HG03103 (cell line): ENCODE measurements at regions not wholly inside any gene's neighbourhood (a gene's known extent, or its start where the extent isn't known, plus 50 kb on each side); places are given as distances from the start of the nearest gene placed in this dataset.
"Not testable (repeated sequence)": the region's sequence is repeated elsewhere in the genome, so short reads cannot be mapped to it uniquely, and the experiment has no call there.

Experiments
- ATAC-seq: cut with Tn5 transposase; IDR thresholded peaks from one replicate; pipeline ENCODE4 v1.9.1; 2021; ENCODE audit warnings: low read depth; ENCODE audit not compliant: unreplicated experiment

- ATAC-seq, result no peak
These were observed 154.5 kb downstream of the PHLDA1 start for GRCh38 chr12:75876832-75877762.

- no peak for ATAC-seq
These were observed 157.1 kb downstream of the PHLDA1 start for GRCh38 chr12:75874441-75874840.

- ATAC-seq, result no peak
These were observed 158.8 kb downstream of the PHLDA1 start for GRCh38 chr12:75872762-75873161.

- no peak for ATAC-seq
These were observed 160.7 kb downstream of the PHLDA1 start for GRCh38 chr12:75870878-75871277.

GRCh38 chr12:75868501-75868900 is 163.1 kb downstream of the PHLDA1 start:
- ATAC-seq, result no peak

- no peak for ATAC-seq
These were observed 166.3 kb downstream of the PHLDA1 start for GRCh38 chr12:75865315-75865714.

GRCh38 chr12:75864161-75864560 is 167.4 kb downstream of the PHLDA1 start:
- no peak for ATAC-seq

- ATAC-seq, result no peak
These were observed 168.0 kb downstream of the PHLDA1 start for GRCh38 chr12:75863533-75863932.

- no peak for ATAC-seq
These were observed 168.7 kb downstream of the PHLDA1 start for GRCh38 chr12:75862692-75863471.

- no peak for ATAC-seq
These were observed 171.7 kb downstream of the PHLDA1 start for GRCh38 chr12:75859868-75860267.

GRCh38 chr12:75856235-75856634 is 175.3 kb downstream of the PHLDA1 start:
- no peak for ATAC-seq

GRCh38 chr12:75855360-75855759 is 176.2 kb downstream of the PHLDA1 start:
- ATAC-seq, result no peak

- ATAC-seq, result no peak
These were observed 176.8 kb downstream of the PHLDA1 start for GRCh38 chr12:75854681-75855309.

- not testable (repeated sequence) for ATAC-seq
These were observed 177.4 kb downstream of the PHLDA1 start for GRCh38 chr12:75854137-75854536.

- no peak for ATAC-seq
These were observed 177.9 kb downstream of the PHLDA1 start for GRCh38 chr12:75853626-75854025.

GRCh38 chr12:75852956-75853355 is 178.6 kb downstream of the PHLDA1 start:
- ATAC-seq, result no peak

- ATAC-seq, result no peak
These were observed 179.4 kb downstream of the PHLDA1 start for GRCh38 chr12:75852143-75852542.

GRCh38 chr12:75850721-75851462 is 180.7 kb downstream of the PHLDA1 start:
- ATAC-seq, result no peak

- no peak for ATAC-seq
These were observed 182.6 kb downstream of the PHLDA1 start for GRCh38 chr12:75848961-75849360.

GRCh38 chr12:75848431-75848925 is 183.1 kb downstream of the PHLDA1 start:
- no peak for ATAC-seq
